SK-N-MC (cell line): ENCODE measurements at regions not wholly inside any gene's neighbourhood (a gene's known extent, or its start where the extent isn't known, plus 50 kb on each side); places are given as distances from the start of the nearest gene placed in this dataset.

Source experiments
- EZH2 ChIP-seq: fragments of 200-600 bp; sonication (generic); IDR thresholded peaks from one replicate; pipeline ENCODE4 v1.6.1; 2017; ENCODE audit warnings: antibody characterized with exemption
- FOXP2 ChIP-seq: optimal IDR thresholded peaks from 2 replicates; pipeline ENCODE3; 2011; ENCODE audit warnings: mild to moderate bottlenecking, moderate library complexity; ENCODE audit not compliant: insufficient read depth; ENCODE audit errors: extremely low read length, control extremely low read depth
- POLR2AphosphoS5 ChIP-seq: IDR thresholded peaks from 2 replicates; pipeline ENCODE4 v1.6.1; 2012; ENCODE audit warnings: mild to moderate bottlenecking, low read depth, low read length, borderline replicate concordance

GRCh38 chr4:82235346-82235745 is 138.4 kb downstream of the HNRNPD start:
- TF ChIP-seq EZH2 (no peak), POLR2AphosphoS5 (no peak), FOXP2 (no peak)
